Endothelial cell of umbilical vein (primary cell): ENCODE measurements at regions not wholly inside any gene's neighbourhood (a gene's known extent, or its start where the extent isn't known, plus 50 kb on each side); places are given as distances from the start of the nearest gene placed in this dataset.

Experiments used
- BruUV-seq: library from RNA; stranded (reverse); fragments of 400-500 nt; replicated peaks from 2 replicates; lab custom pipeline; 2021; lab: Mats Ljungman, UMichigan
- CTCF ChIA-PET: fragments of 300-600, 350-600 bp; sonication (Branson Sonifier 250); formaldehyde crosslinking; loops from one replicate; lab custom pipeline; 2021; ENCODE audit warnings: antibody characterized with exemption, inconsistent platforms; lab: Charles Lee
- POLR2A ChIA-PET: fragments of 300-600, 350-600 bp; sonication (Branson Sonifier 250); formaldehyde crosslinking; loops from one replicate; lab custom pipeline; 2021; ENCODE audit warnings: antibody characterized with exemption, inconsistent platforms; lab: Charles Lee
- DNase-seq: peaks from one replicate; pipeline ENCODE4 v3.0.0-alpha.2; 2011; ENCODE audit warnings: low read depth, low spot score
- FAIRE-seq: peaks from 2 replicates; lab custom pipeline; 2011; peaks lifted over from hg19 to GRCh38; lab: Jason Lieb, UNC
- H2AFZ ChIP-seq: 2 replicates; pipeline ENCODE4 v1.6.0; 2012; ENCODE audit warnings: low read depth, low read length, control low read depth, inconsistent platforms
- H3K27ac ChIP-seq: 2 replicates; pipeline ENCODE4 v1.5.1; 2011; ENCODE audit warnings: low read depth, mild to moderate bottlenecking, control low read depth, low read length, moderate library complexity; ENCODE audit not compliant: insufficient read depth
- H3K27me3 ChIP-seq, 2 experiments: 2 replicates each; pipeline versions ENCODE4 v1.6.0 to v1.6.1; 2011; ENCODE audit warnings: low read length in 2 of 2, mixed read lengths in 1 of 2; ENCODE audit not compliant: control insufficient read depth in 2 of 2, insufficient read depth in 2 of 2
- H3K36me3 ChIP-seq, 2 experiments: 2 replicates in 1 of 2; 3 replicates in 1 of 2; pipeline ENCODE4 v1.5.1; 2011; ENCODE audit warnings: low read length in 2 of 2, mild to moderate bottlenecking in 1 of 2, moderate library complexity in 1 of 2; ENCODE audit not compliant: control insufficient read depth in 2 of 2, insufficient read depth in 2 of 2; ENCODE audit errors: extremely low read depth in 1 of 2
- H3K4me1 ChIP-seq: 3 replicates; pipeline ENCODE4 v1.5.1; 2011; ENCODE audit warnings: mild to moderate bottlenecking, low read length; ENCODE audit not compliant: control insufficient read depth, insufficient read depth; ENCODE audit errors: extremely low read depth
- H3K4me2 ChIP-seq: 2 replicates; pipeline ENCODE4 v1.6.1; 2011; ENCODE audit warnings: low read length, control low read depth, mixed read lengths; ENCODE audit not compliant: insufficient read depth
- H3K4me3 ChIP-seq, 3 experiments: fragments of 200-600 bp in 1 of 3; sonication (generic), shearing (Covaris generic) in 1 of 3; replicated peaks in 1 of 3; 2 replicates each; pipeline ENCODE4 v1.5.1; 2011 to 2016; ENCODE audit warnings: control low read depth in 3 of 3, low read length in 3 of 3, mild to moderate bottlenecking in 2 of 3, inconsistent platforms in 1 of 3, low read depth in 1 of 3, moderate library complexity in 1 of 3; ENCODE audit not compliant: insufficient read depth in 1 of 3
- H3K79me2 ChIP-seq: 2 replicates; pipeline ENCODE4 v1.6.0; 2012; ENCODE audit warnings: low read length, inconsistent platforms; ENCODE audit not compliant: control insufficient read depth, insufficient read depth
- H3K9ac ChIP-seq: replicated peaks from 2 replicates; pipeline ENCODE3; 2011; ENCODE audit warnings: low read length, control low read depth; ENCODE audit not compliant: insufficient read depth; ENCODE audit errors: extremely low read depth
- H3K9me1 ChIP-seq: replicated peaks from 3 replicates; pipeline ENCODE4 v1.6.0; 2011; ENCODE audit warnings: mild to moderate bottlenecking, low read length; ENCODE audit not compliant: control insufficient read depth, insufficient read depth; ENCODE audit errors: extremely low read depth
- H3K9me3 ChIP-seq: replicated peaks from 2 replicates; pipeline ENCODE4 v1.5.1; 2012; ENCODE audit warnings: low read length, inconsistent platforms; ENCODE audit not compliant: control insufficient read depth, insufficient read depth
- H4K20me1 ChIP-seq: replicated peaks from 2 replicates; pipeline ENCODE3; 2011; ENCODE audit warnings: mild to moderate bottlenecking, low read length; ENCODE audit not compliant: control insufficient read depth, insufficient read depth; ENCODE audit errors: extremely low read depth
- EZH2 ChIP-seq: IDR thresholded peaks from 2 replicates; pipeline ENCODE4 v1.6.1; 2012; ENCODE audit warnings: borderline replicate concordance, low read depth, mild to moderate bottlenecking, moderate library complexity, low read length, inconsistent platforms; ENCODE audit not compliant: severe bottlenecking
- FOS ChIP-seq: IDR thresholded peaks from 2 replicates; pipeline ENCODE4 v1.6.1; 2011; ENCODE audit warnings: mild to moderate bottlenecking, low read length, moderate library complexity, borderline replicate concordance; ENCODE audit not compliant: insufficient read depth
- GATA2 ChIP-seq: IDR thresholded peaks from 2 replicates; pipeline ENCODE4 v1.7.0; 2011; ENCODE audit warnings: low read depth, mild to moderate bottlenecking, moderate library complexity, mixed read lengths, low read length; ENCODE audit not compliant: insufficient read length, insufficient read depth
- JUN ChIP-seq: IDR thresholded peaks from 2 replicates; pipeline ENCODE4 v1.6.1; 2011; ENCODE audit warnings: borderline replicate concordance, low read depth; ENCODE audit not compliant: insufficient read length, insufficient read depth
- MYC ChIP-seq: IDR thresholded peaks from one replicate; pipeline ENCODE4 v1.6.1; 2011; ENCODE audit warnings: mild to moderate bottlenecking, low read depth, low read length
- POLR2A ChIP-seq: IDR thresholded peaks from 2 replicates; pipeline ENCODE4 v1.6.1; 2012; ENCODE audit warnings: low read depth, mild to moderate bottlenecking, control low read depth, low read length
- POLR2AphosphoS5 ChIP-seq: IDR thresholded peaks from 2 replicates; pipeline ENCODE4 v1.6.1; 2012; ENCODE audit warnings: low read depth, mild to moderate bottlenecking, control low read depth, low read length, moderate library complexity; ENCODE audit not compliant: insufficient read depth
- dilution Hi-C: fragments of 300-500 bp; cut with MboI; formaldehyde crosslinking; loops from one replicate; pipeline ENCODE4 v1.15.0; 2019; ENCODE audit warnings: low sequenced_read_pairs; ENCODE audit not compliant: extremely low pct_ligation_motif_present
- intact Hi-C: fragments of 100-400 bp; cut with micrococcal nuclease; formaldehyde crosslinking; loops from one replicate; pipeline ENCODE4 v1.10.0; 2022
- TF ChIP-seq, protein P1 (sequence below), 2 donors: IDR thresholded peaks; 1 replicate in 1 of 2; 2 replicates in 1 of 2; pipeline ENCODE4 v1.5.1; 2011; ENCODE audit warnings: low read length in 2 of 2, mild to moderate bottlenecking in 2 of 2, moderate library complexity in 2 of 2, control low read depth in 1 of 2, inconsistent platforms in 1 of 2, low read depth in 1 of 2; ENCODE audit not compliant: insufficient read depth in 1 of 2; ENCODE audit errors: extremely low read depth in 1 of 2
- TF ChIP-seq, protein P2 (sequence below): IDR thresholded peaks from 2 replicates; pipeline ENCODE4 v1.6.1; 2011; ENCODE audit not compliant: insufficient read depth, insufficient read length

DNA sequence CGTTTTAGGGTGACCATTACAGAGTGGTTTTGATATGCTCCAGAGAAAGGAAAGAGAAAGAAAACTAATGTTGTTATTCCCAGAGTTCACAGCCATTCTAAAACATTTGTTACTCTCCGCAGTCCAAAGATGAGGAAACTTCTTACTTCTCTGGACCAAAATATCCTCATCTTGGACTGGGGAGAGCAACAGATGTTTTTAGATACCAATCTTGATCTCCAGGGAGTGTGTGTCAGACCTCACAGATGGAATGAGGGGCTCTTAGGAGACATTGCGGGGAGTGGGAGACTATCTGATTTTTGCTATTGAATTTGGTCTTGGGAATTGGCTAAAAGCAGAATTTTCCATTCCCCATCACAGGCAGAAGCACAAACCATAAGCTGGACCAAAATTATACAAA is 110.8 kb downstream of the TNFAIP3 start:
- ChIA-PET POLR2A (no interaction called here), CTCF (interaction anchor here (1.5 kb wide), 1 partner anchor 273 kb away, joined by 5 read pairs; no protein-coding TSS in a partner anchor)
- Histone ChIP-seq H2AFZ (no peak overlapping the region), H3K4me1 (no peaks in the 10 kb centered on the region), H3K4me2 (no peak overlapping the region), H4K20me1 (no peaks in the 10 kb centered on the region), H3K36me3 (no peaks in the 10 kb centered on the region), H3K9ac (no peak overlapping the region), H3K27me3 (peaks cover 1 to 2% of the 10 kb centered on the region in 2 experiments), H3K9me3 (no peaks in the 10 kb centered on the region), H3K79me2 (no peaks in the 10 kb centered on the region), H3K27ac (no peak overlapping the region), H3K9me1 (no peaks in the 10 kb centered on the region), H3K4me3 (no peak overlapping the region)
- TF ChIP-seq, protein P1, sequence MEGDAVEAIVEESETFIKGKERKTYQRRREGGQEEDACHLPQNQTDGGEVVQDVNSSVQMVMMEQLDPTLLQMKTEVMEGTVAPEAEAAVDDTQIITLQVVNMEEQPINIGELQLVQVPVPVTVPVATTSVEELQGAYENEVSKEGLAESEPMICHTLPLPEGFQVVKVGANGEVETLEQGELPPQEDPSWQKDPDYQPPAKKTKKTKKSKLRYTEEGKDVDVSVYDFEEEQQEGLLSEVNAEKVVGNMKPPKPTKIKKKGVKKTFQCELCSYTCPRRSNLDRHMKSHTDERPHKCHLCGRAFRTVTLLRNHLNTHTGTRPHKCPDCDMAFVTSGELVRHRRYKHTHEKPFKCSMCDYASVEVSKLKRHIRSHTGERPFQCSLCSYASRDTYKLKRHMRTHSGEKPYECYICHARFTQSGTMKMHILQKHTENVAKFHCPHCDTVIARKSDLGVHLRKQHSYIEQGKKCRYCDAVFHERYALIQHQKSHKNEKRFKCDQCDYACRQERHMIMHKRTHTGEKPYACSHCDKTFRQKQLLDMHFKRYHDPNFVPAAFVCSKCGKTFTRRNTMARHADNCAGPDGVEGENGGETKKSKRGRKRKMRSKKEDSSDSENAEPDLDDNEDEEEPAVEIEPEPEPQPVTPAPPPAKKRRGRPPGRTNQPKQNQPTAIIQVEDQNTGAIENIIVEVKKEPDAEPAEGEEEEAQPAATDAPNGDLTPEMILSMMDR (IDR thresholded peaks at IDR 0.05; ENCODE audit: extremely low read depth in 1 of 2, insufficient read depth in 1 of 2, low read depth in 1 of 2, low read length in 2 of 2): no peak
- TF ChIP-seq POLR2AphosphoS5 (no peak), POLR2A (no peak), JUN (no peak), GATA2 (no peak), EZH2 (no peak), FOS (no peak), MYC (no peak)
- TF ChIP-seq, protein P2, sequence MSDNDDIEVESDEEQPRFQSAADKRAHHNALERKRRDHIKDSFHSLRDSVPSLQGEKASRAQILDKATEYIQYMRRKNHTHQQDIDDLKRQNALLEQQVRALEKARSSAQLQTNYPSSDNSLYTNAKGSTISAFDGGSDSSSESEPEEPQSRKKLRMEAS: no peak
- no peak for FAIRE-seq
- no TSS peak for BruUV-seq
- dilution Hi-C loops (no loop called here), intact Hi-C loops (no loop called here)
- DNase-seq: no peak
